OCI-LY1 (cell line): ENCODE measurements at regions not wholly inside any gene's neighbourhood (a gene's known extent, or its start where the extent isn't known, plus 50 kb on each side); places are given as distances from the start of the nearest gene placed in this dataset.

Experiments
- EZH2 ChIP-seq: fragments of 200-600 bp; sonication (generic), shearing (Covaris generic); IDR thresholded peaks from 2 replicates; pipeline ENCODE4 v1.8.0; 2017; ENCODE audit warnings: borderline replicate concordance, mixed run types, mild to moderate bottlenecking, antibody characterized with exemption, low read length, moderate library complexity, mixed read lengths
- TF ChIP-seq, protein P1 (sequence below): fragments of 200-600 bp; sonication (generic), shearing (Covaris generic); IDR thresholded peaks from 2 replicates; pipeline ENCODE4 v1.5.1; 2017; ENCODE audit warnings: mild to moderate bottlenecking, antibody characterized with exemption, low read length, moderate library complexity, mixed read lengths

GRCh38 chr13:59494151-59494550 is 669.6 kb downstream of the DIAPH3 start:
- TF ChIP-seq, protein P1, sequence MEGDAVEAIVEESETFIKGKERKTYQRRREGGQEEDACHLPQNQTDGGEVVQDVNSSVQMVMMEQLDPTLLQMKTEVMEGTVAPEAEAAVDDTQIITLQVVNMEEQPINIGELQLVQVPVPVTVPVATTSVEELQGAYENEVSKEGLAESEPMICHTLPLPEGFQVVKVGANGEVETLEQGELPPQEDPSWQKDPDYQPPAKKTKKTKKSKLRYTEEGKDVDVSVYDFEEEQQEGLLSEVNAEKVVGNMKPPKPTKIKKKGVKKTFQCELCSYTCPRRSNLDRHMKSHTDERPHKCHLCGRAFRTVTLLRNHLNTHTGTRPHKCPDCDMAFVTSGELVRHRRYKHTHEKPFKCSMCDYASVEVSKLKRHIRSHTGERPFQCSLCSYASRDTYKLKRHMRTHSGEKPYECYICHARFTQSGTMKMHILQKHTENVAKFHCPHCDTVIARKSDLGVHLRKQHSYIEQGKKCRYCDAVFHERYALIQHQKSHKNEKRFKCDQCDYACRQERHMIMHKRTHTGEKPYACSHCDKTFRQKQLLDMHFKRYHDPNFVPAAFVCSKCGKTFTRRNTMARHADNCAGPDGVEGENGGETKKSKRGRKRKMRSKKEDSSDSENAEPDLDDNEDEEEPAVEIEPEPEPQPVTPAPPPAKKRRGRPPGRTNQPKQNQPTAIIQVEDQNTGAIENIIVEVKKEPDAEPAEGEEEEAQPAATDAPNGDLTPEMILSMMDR, result no peak
- TF ChIP-seq EZH2, result no peak
